K562 (cell line): ENCODE measurements at regions not wholly inside any gene's neighbourhood (a gene's known extent, or its start where the extent isn't known, plus 50 kb on each side); places are given as distances from the start of the nearest gene placed in this dataset.

Source experiments
- ATAC-seq: fragments of 200-7000 bp; cut with Tn5 transposase; 3 replicates; pipeline ENCODE4 v1.9.1; 2020; ENCODE audit warnings: moderate library complexity
- BruUV-seq: library from RNA; stranded (reverse); fragments of 400-500 nt; replicated peaks from 2 replicates; lab custom pipeline; 2021; lab: Mats Ljungman, UMichigan
- CTCF ChIA-PET: fragments of 300-600 bp; formaldehyde crosslinking; extraction: SDS; loops from one replicate; lab custom pipeline; 2021; ENCODE audit warnings: low intra/inter-chr PET ratio; lab: Yijun Ruan, JAX
- POLR2A ChIA-PET: fragments of 300-600, 350-650 bp; sonication (Branson Sonifier 250); formaldehyde crosslinking; extraction: SDS; loops from one replicate; lab custom pipeline; 2021; ENCODE audit warnings: antibody characterized with exemption, inconsistent platforms; lab: Yijun Ruan, JAX
- DNase-seq, 4 experiments: peaks; one replicate each; pipeline versions ENCODE4 v3.0.0 to v3.0.0-alpha.2; 2011 to 2018; ENCODE audit warnings: low spot score in 3 of 4, mixed read lengths in 3 of 4; ENCODE audit errors: extremely low read depth in 1 of 4
- FAIRE-seq: peaks from 2 replicates; lab custom pipeline; 2011; peaks lifted over from hg19 to GRCh38; lab: Jason Lieb, UNC
- H2AFZ ChIP-seq: 2 replicates; pipeline ENCODE4 v1.6.0; 2011; ENCODE audit warnings: low read depth, low read length, control low read depth, inconsistent platforms
- H3K27ac ChIP-seq: fragments of 200-600 bp; 3 replicates; pipeline ENCODE4 v1.8.0; 2011; ENCODE audit warnings: low read depth, mild to moderate bottlenecking, control low read depth, inconsistent platforms, low read length, moderate library complexity, mixed read lengths; ENCODE audit errors: extremely low read depth
- H3K27me3 ChIP-seq, 2 experiments: fragments of 300-600 bp in 1 of 2; 2 replicates in 1 of 2; 3 replicates in 1 of 2; pipeline versions ENCODE4 v1.6.0 to v1.8.0; 2011; ENCODE audit warnings: inconsistent platforms in 2 of 2, low read length in 2 of 2, mild to moderate bottlenecking in 1 of 2, mixed read lengths in 1 of 2, moderate library complexity in 1 of 2; ENCODE audit not compliant: control insufficient read depth in 2 of 2, insufficient read depth in 2 of 2
- H3K36me3 ChIP-seq: fragments of 300-600 bp; 3 replicates; pipeline ENCODE4 v1.8.0; 2011; ENCODE audit warnings: mild to moderate bottlenecking, low read length, inconsistent platforms; ENCODE audit not compliant: control insufficient read depth, insufficient read depth
- H3K4me1 ChIP-seq, 2 experiments: fragments of 200-600 bp in 1 of 2; replicated peaks in 1 of 2; 2 replicates in 1 of 2; 3 replicates in 1 of 2; pipeline versions ENCODE4 v1.5.1 to v1.8.0; 2011; ENCODE audit warnings: inconsistent platforms in 2 of 2, low read length in 2 of 2, mild to moderate bottlenecking in 1 of 2, mixed read lengths in 1 of 2, moderate library complexity in 1 of 2; ENCODE audit not compliant: control insufficient read depth in 2 of 2, insufficient read depth in 2 of 2
- H3K4me2 ChIP-seq: 2 replicates; pipeline ENCODE4 v1.6.1; 2011; ENCODE audit warnings: low read length, control low read depth, inconsistent platforms, mixed read lengths; ENCODE audit not compliant: insufficient read depth
- H3K4me3 ChIP-seq: fragments of 200-600 bp; sonication (generic), shearing (Covaris generic); 2 replicates; pipeline ENCODE4 v1.5.1; 2016; ENCODE audit warnings: control low read depth, inconsistent platforms
- H3K79me2 ChIP-seq: fragments of 200-600 bp; 3 replicates; pipeline ENCODE4 v1.8.0; 2011; ENCODE audit warnings: low read length, inconsistent platforms; ENCODE audit not compliant: control insufficient read depth, insufficient read depth
- H3K9ac ChIP-seq, 2 experiments: 2 replicates each; pipeline versions ENCODE4 v1.6.0 to v1.6.1; 2011; ENCODE audit warnings: low read depth in 2 of 2, low read length in 2 of 2, control low read depth in 1 of 2, inconsistent platforms in 1 of 2, mild to moderate bottlenecking in 1 of 2, mixed read lengths in 1 of 2; ENCODE audit not compliant: insufficient read depth in 1 of 2
- H3K9me1 ChIP-seq: one replicate; pipeline ENCODE4 v1.6.0; 2011; ENCODE audit warnings: inconsistent platforms, mild to moderate bottlenecking, low read length, moderate library complexity; ENCODE audit not compliant: control insufficient read depth, insufficient read depth
- H3K9me3 ChIP-seq: replicated peaks from 2 replicates; pipeline ENCODE4 v1.5.1; 2011; ENCODE audit warnings: low read depth, low read length, inconsistent platforms; ENCODE audit not compliant: control insufficient read depth, insufficient read depth
- H4K20me1 ChIP-seq: replicated peaks from 2 replicates; pipeline ENCODE4 v1.6.1; 2011; ENCODE audit warnings: low read length, inconsistent platforms, mixed read lengths; ENCODE audit not compliant: control insufficient read depth, insufficient read depth
- ELK3 ChIP-seq: fragments of 450-650 bp; formaldehyde crosslinking; IDR thresholded peaks from 2 replicates; pipeline ENCODE4 v1.4.0; 2020; ENCODE audit warnings: mild to moderate bottlenecking
- L3MBTL2 ChIP-seq: fragments of 450-650 bp; IDR thresholded peaks from 2 replicates; pipeline ENCODE4 v1.6.1; 2016; ENCODE audit warnings: mild to moderate bottlenecking, moderate library complexity
- MCM5 ChIP-seq: fragments of 450-650 bp; IDR thresholded peaks from 2 replicates; pipeline ENCODE4 v1.6.1; 2016; ENCODE audit warnings: low read depth
- MITF ChIP-seq: IDR thresholded peaks from 2 replicates; pipeline ENCODE4 v1.6.1; 2014; ENCODE audit warnings: antibody characterized with exemption
- NR4A1 ChIP-seq, 2 experiments: fragments of 250-450 bp in 1 of 2; fragments of 450-650 bp in 1 of 2; sonication (Bioruptor Pico) in 1 of 2; IDR thresholded peaks; 2 replicates each; pipeline versions ENCODE4 v1.4.0 to v1.6.1; 2016 to 2020; ENCODE audit warnings: mild to moderate bottlenecking in 2 of 2, missing compliant biosample characterization in 1 of 2, missing genetic modification characterization in 1 of 2, moderate library complexity in 1 of 2
- NUFIP1 ChIP-seq: fragments of 450-650 bp; IDR thresholded peaks from 2 replicates; pipeline ENCODE4 v1.6.1; 2018; ENCODE audit not compliant: partially characterized antibody
- RBFOX2 ChIP-seq: fragments of 200-400 bp; formaldehyde crosslinking; IDR thresholded peaks from 2 replicates; pipeline ENCODE4 v1.6.1; 2017; ENCODE audit warnings: low read depth, mild to moderate bottlenecking, low read length, moderate library complexity
- RBM14 ChIP-seq: fragments of 200-400 bp; formaldehyde crosslinking; IDR thresholded peaks from 2 replicates; pipeline ENCODE4 v1.6.1; 2018; ENCODE audit warnings: low read depth, mild to moderate bottlenecking, low read length, moderate library complexity, borderline replicate concordance; ENCODE audit not compliant: insufficient read depth
- TBL1XR1 ChIP-seq, 2 experiments: IDR thresholded peaks; 2 replicates each; pipeline ENCODE4 v1.6.1; 2012; ENCODE audit warnings: improper control_type of control experiment in 2 of 2, low read length in 2 of 2, mild to moderate bottlenecking in 1 of 2
- THRAP3 ChIP-seq: fragments of 450-650 bp; IDR thresholded peaks from 2 replicates; pipeline ENCODE4 v1.6.1; 2016; ENCODE audit warnings: mild to moderate bottlenecking, inconsistent platforms, borderline replicate concordance
- ZBTB2 ChIP-seq: fragments of 450-650 bp; IDR thresholded peaks from 2 replicates; pipeline ENCODE4 v1.6.1; 2016; ENCODE audit warnings: antibody characterized with exemption
- ZNF695 ChIP-seq: fragments of 450-650 bp; formaldehyde crosslinking; IDR thresholded peaks from 2 replicates; pipeline ENCODE4 v1.4.0; 2020; ENCODE audit warnings: mild to moderate bottlenecking, moderate library complexity
- WGBS: fragments of 100-300 bp; shearing (Covaris generic); methylation state at CpG from one replicate; pipeline ENCODE4 v1.1.6; 2016; ENCODE audit warnings: low coverage, mixed read lengths; ENCODE audit not compliant: insufficient coverage; ENCODE audit errors: missing lambda C conversion rate; 5-methylcytosine and 5-hydroxymethylcytosine counted together
- in situ Hi-C: fragments of 300-500 bp; cut with MboI; formaldehyde crosslinking; loops from 4 replicates; pipeline ENCODE4 v1.15.0; 2018; ENCODE audit warnings: inconsistent platforms, mixed read lengths
- intact Hi-C: fragments of 100-400 bp; cut with micrococcal nuclease; formaldehyde crosslinking; loops from 2 replicates; pipeline ENCODE4 v1.14.2; 2022

GRCh38 chr7:46386428-46387399 is 465.6 kb upstream of the IGFBP3 start:
- Histone ChIP-seq H3K36me3 (no peaks in the 10 kb centered on the region), H3K9me1 (no peaks in the 10 kb centered on the region), H3K27me3 (no peaks in the 10 kb centered on the region), H4K20me1 (no peaks in the 10 kb centered on the region), H3K9ac (no peak overlapping the region), H3K9me3 (no peaks in the 10 kb centered on the region), H3K79me2 (no peaks in the 10 kb centered on the region), H2AFZ (no peak overlapping the region), H3K4me2 (no peak overlapping the region), H3K4me3 (no peak overlapping the region), H3K4me1 (no peaks in the 10 kb centered on the region), H3K27ac (no peak overlapping the region)
- POLR2A ChIA-PET: no interaction called here
- FAIRE-seq (no peak), DNase-seq (no peak), ATAC-seq (no peak)
- BruUV-seq: no TSS peak
- TF ChIP-seq THRAP3: no peak
- TF ChIP-seq ZNF695 (CRISPR knock-in tag): no peak
- no peak for TF ChIP-seq L3MBTL2
- no peak for TF ChIP-seq ZBTB2
- TF ChIP-seq NUFIP1: no peak
- TF ChIP-seq MITF: no peak
- no peak for TF ChIP-seq NR4A1 (CRISPR knock-in tag; IDR thresholded peaks at IDR 0.05)
- no peak for TF ChIP-seq NR4A1 (tag; IDR thresholded peaks at IDR 0.05)
- no peak for TF ChIP-seq MCM5
- TF ChIP-seq TBL1XR1 (IDR thresholded peaks at IDR 0.05; ENCODE audit: low read length in 2 of 2): no peak
- TF ChIP-seq RBM14: no peak
- TF ChIP-seq RBFOX2: no peak
- no peak for TF ChIP-seq ELK3
- in situ Hi-C loops (no loop called here), intact Hi-C loops (no loop called here)
- 1% methylated on average over 6 of the region's 6 CpGs for WGBS
- CTCF ChIA-PET: no interaction called here
